HG02759 (cell line): ENCODE measurements at regions not wholly inside any gene's neighbourhood (a gene's known extent, or its start where the extent isn't known, plus 50 kb on each side); places are given as distances from the start of the nearest gene placed in this dataset.
"Not testable (repeated sequence)": the region's sequence is repeated elsewhere in the genome, so short reads cannot be mapped to it uniquely, and the experiment has no call there.

Experiments
- ATAC-seq: cut with Tn5 transposase; IDR thresholded peaks from one replicate; pipeline ENCODE4 v1.9.1; 2021; ENCODE audit warnings: mild to moderate bottlenecking, moderate library complexity; ENCODE audit not compliant: unreplicated experiment

DNA sequence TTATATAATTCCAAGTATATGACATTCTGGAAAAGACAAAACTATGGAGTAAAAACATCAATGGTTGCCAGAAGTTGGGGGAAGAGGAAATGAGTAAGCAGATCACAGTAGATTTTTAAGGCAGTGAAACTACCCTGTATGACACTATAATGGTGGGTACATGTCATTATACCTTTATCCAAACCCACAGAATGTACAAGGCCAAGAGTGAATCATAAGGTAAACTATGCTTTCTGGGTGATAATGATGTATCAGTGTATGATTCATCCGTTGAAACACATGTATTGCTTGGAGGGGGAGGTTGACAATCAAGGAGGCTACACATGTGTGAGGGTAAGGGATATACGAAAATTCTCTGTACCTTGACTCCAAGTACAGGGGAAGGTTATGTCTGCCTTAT lies 862.7 kb downstream of the PLA2G4A start:
- ATAC-seq = no peak

DNA sequence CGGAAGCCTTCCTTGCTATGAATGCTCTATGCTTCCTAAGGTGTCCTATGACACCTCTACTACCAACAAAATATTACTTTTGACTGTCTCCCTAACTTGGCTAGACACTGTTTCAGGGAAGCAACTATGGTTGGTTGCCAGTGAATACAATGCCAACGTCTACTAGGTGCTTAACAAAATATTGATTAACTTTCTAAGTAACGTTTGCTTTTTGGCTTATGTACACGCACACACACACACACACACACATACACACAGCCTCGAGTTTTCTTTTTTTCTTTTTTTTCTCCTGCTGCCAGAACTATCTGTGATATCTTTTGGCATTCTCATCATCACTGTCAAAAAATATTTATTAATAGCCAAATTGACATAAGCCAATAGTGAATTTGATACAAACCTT lies 864.0 kb downstream of the PLA2G4A start:
- ATAC-seq = no peak

DNA sequence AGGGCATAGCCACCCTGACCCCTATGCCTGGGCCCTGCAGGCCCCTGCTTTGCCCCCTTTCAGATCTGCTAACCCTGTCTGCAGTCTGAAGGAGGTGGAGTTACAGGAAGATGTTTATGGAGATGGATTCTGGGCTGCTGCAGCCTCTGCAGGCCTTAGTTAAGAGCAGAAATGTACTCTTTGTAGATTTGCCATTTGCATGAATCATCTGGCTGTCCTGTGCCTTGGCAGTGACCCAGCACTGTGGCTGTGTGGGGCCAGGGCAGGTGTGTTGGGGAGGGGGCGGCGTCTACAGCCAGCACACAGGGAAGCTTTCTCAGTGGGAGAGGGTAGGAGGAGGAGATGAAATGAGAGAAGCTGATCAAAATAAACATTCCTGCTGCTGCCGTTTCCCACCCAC lies 867.3 kb downstream of the PLA2G4A start:
- ATAC-seq = no peak

DNA sequence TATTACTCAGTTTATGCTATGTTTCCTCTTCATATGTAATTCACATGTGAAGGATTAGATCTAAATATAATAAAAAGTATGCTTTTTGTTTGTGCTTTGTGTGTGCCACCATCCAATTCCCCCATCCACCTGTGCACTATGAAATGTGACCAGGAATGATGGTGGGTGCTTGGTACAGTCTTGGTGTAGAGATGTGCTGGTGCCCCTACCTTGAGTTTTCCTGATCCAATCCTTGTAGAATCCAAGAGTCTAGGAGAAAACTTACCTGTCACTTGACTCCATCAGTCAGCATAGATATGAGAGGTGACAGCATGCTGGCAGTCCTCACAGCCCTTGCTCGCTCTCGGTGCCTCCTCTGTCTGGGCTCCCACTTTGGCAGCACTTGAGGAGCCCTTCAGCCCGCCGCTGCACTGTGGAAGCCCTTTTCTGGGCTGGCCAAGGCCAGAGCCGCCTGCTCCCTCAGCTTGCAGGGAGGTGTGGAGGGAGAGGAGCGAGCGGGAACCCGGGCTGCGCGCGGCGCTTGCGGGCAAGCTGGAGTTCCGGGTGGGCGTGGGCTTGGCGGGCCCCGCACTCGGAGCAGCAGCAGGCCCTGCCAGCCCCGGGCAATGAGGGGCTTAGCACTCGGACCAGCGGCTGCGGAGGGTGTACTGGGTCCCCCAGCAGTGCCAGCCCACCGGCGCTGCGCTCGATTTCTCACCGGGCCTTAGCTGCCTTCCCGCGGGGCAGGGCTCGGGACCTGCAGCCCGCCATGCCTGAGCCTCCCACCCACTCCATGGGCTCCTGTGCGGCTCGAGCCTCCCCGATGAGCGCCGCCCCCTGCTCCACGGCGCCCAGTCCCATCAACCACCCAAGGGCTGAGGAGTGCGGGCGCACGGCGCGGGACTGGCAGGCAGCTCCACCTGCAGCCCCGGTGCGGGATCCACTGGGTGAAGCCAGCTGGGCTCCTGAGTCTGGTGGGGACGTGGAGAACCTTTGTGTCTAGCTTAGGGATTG lies 874.7 kb downstream of the PLA2G4A start:
- ATAC-seq = not testable (repeated sequence)

- no peak for ATAC-seq
Measured at GRCh38 chr1:187714470-187714869, 885.7 kb downstream of the PLA2G4A start.

DNA sequence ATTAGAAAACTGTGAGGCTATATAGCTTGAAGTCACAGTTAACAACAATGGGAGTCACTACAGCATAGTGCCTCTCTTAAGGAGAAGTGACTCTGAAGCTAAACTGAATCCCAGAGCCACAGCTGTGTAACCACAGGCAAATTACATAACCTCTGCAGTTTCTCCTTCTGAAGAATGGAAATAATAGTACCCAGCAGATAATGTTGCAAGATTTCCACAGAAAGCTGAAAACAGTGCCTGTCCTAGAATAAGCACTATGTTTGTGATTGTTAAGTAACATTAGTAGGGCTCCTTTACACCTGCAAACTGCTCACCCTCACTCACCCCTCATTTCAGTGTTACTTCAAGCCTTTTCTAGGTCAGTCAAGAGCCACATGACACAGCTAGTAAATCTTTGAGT lies 886.7 kb downstream of the PLA2G4A start:
- ATAC-seq = no peak

DNA sequence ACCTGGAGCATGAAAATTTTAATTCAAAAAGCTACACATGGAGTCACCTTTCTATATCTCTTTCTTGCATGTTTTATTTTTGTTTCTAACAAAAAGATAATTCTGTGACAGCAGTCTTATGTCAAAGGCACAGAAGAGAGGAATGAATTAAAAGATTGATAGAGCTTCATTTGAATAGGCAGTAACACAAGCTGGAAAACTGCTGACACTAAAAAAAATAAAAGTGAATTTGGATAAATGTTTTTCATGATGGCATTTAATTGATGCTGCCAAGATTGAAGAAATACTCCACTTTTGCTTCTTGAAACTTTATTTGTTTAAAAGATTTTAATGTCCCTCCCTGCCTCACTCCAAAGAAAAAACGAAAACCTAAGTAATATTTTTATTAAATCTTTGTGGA lies 887.4 kb downstream of the PLA2G4A start:
- ATAC-seq = no peak

- no peak for ATAC-seq
Measured at GRCh38 chr1:187718527-187718926, 889.8 kb downstream of the PLA2G4A start.

DNA sequence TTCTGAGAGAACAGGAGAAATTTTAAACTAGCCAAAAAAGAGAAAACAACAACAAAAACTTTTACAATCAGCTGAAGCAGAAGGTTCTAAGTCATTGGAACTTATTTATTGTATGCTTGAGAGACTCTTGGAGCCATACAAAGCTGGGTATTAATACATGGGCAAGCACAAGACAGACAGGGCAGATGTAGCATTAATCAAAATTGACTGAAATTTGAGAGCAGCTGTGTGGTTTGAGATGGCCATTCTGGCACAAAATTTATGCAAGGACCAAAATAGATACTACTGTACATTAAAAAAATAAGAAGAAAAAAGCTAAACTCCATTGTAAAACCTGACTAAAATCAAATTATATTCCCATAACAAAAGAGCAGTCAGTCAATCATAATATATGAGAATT lies 892.5 kb downstream of the PLA2G4A start:
- ATAC-seq = no peak

- ATAC-seq = no peak
Measured at GRCh38 chr1:187725216-187725615, 896.5 kb downstream of the PLA2G4A start.

DNA sequence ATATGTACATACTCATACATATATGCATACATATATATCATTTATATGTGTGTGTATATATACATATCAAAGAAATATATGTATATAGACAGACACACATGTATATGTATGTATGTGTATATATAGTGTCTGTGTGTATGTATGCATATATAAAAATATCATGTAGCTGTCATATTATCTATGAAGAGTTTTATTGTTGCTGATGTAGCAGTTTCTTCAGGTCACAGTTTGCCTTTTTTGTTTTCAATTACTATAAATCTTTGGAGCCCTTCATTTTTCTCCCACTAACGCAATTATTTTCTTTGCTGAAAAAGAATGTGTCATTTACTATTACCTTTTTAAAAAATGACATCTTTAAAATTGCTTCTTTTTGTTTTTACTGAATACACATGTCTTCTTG lies 904.5 kb downstream of the PLA2G4A start:
- ATAC-seq = no peak

DNA sequence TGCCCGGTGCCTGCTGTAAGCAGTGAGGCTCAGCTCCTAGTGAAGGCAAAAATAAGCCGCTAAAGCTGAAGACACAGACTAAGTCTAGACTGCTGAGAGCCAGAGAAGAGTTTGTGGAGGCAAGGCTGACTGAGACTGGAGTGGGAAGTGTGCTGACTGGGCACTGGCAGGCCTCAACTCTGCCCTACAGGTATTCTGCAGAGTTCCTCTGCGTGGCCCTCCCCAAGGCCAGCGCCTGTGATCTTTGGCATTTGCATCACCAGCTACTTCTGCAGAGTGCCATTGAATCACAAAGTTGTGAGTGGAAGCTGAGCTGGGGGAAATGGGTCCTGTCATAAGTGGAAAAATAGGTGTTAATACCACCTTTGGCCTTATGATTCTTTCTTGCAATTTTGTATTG lies 905.7 kb downstream of the PLA2G4A start:
- ATAC-seq = no peak

- peak; percentile 94 for ATAC-seq
Measured at GRCh38 chr1:187744665-187745064, 915.9 kb downstream of the PLA2G4A start.

- no peak for ATAC-seq
Measured at GRCh38 chr1:187755536-187755935, 926.8 kb downstream of the PLA2G4A start.

- ATAC-seq = not testable (repeated sequence)
Measured at GRCh38 chr1:187756684-187757083, 927.9 kb downstream of the PLA2G4A start.

GRCh38 chr1:187759825-187760333 lies 931.1 kb downstream of the PLA2G4A start:
- ATAC-seq = no peak

DNA sequence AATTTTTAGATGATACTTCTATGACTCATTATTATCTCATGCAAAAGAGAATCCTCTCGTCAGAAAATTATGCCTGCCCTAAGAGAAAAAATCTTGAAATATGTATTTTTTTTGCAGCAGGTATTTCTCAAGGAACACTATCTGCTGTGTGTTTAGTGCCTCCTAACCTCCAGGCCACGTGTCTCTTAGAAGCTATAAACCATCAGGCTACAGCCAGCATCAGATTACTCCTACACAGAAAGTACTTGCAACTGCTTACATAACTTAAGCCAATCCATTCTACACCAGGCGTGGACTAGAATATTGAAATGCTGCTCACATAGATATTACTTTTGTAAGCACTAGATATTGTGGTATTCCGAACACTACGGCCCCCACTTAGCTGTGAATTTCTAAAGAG lies 933.4 kb downstream of the PLA2G4A start:
- ATAC-seq = no peak

- ATAC-seq = no peak
Measured at GRCh38 chr1:187763465-187763864, 934.7 kb downstream of the PLA2G4A start.

DNA sequence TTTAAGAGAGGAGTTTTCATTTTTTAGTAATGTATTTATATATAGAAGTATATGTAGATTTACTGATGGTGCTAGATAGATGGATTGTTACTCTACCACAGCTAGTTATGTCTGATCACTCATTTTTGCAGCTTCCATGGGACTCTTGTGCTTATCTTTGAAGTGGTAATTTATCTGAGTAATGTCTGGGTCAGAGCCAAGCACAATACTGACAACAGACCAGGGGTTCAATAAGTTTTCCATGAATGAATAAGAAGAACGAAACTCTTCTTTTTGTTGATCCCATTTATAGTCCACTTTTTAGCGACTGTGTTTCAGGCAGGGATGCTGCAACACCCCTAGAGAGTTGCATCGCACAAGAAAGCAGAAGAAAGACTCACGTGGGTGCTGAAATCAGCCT lies 935.2 kb downstream of the PLA2G4A start:
- no peak for ATAC-seq

GRCh38 chr1:187771396-187771795 lies 942.6 kb downstream of the PLA2G4A start:
- ATAC-seq = no peak

GRCh38 chr1:187773168-187773567 lies 944.4 kb downstream of the PLA2G4A start:
- no peak for ATAC-seq

GRCh38 chr1:187787736-187788135 lies 959.0 kb downstream of the PLA2G4A start:
- ATAC-seq = no peak
